HEK293 (cell line): ENCODE measurements at regions not wholly inside any gene's neighbourhood (a gene's known extent, or its start where the extent isn't known, plus 50 kb on each side); places are given as distances from the start of the nearest gene placed in this dataset.

ENCODE experiments used
- CTCF ChIA-PET: fragments of 350-600 bp; formaldehyde crosslinking; extraction: SDS; loops from one replicate; lab custom pipeline; 2021; ENCODE audit warnings: antibody characterized with exemption; lab: Yijun Ruan, JAX
- POLR2A ChIA-PET: fragments of 300-600 bp; formaldehyde crosslinking; extraction: SDS; loops from one replicate; lab custom pipeline; 2020; ENCODE audit warnings: antibody characterized with exemption, inconsistent platforms; lab: Yijun Ruan, JAX
- H3K27ac ChIP-seq: fragments of 200-500 bp; sonication (Bioruptor generic); 2 replicates; pipeline ENCODE4 v1.5.1; 2014; ENCODE audit warnings: low read depth, low read length, control low read depth, inconsistent platforms; ENCODE audit errors: extremely low read depth
- H3K36me3 ChIP-seq, 2 experiments: fragments of 200-500 bp in 1 of 2; sonication (Bioruptor generic) in 1 of 2; 1 replicate in 1 of 2; 2 replicates in 1 of 2; pipeline ENCODE4 v1.5.1; 2014 to 2017; ENCODE audit warnings: inconsistent platforms in 2 of 2, low read length in 2 of 2; ENCODE audit not compliant: control insufficient read depth in 2 of 2, insufficient read depth in 1 of 2
- H3K4me1 ChIP-seq: fragments of 200-500 bp; sonication (Bioruptor generic); 2 replicates; pipeline ENCODE4 v1.5.1; 2014; ENCODE audit warnings: mild to moderate bottlenecking, low read length, inconsistent platforms; ENCODE audit not compliant: control insufficient read depth, insufficient read depth
- H3K4me3 ChIP-seq: 2 replicates; pipeline ENCODE4 v1.5.1; 2011; ENCODE audit warnings: low read depth, mild to moderate bottlenecking, control low read depth, low read length, moderate library complexity
- H3K9me3 ChIP-seq: fragments of 200-500 bp; sonication (Bioruptor generic); 2 replicates; pipeline ENCODE4 v1.5.1; 2014; ENCODE audit warnings: low read depth, low read length, inconsistent platforms; ENCODE audit not compliant: control insufficient read depth, insufficient read depth
- MEIS1 ChIP-seq: sonication (generic); formaldehyde crosslinking; IDR thresholded peaks from 2 replicates; pipeline ENCODE4 v1.8.1; 2022; ENCODE audit warnings: missing genetic modification reagents, mild to moderate bottlenecking, borderline replicate concordance
- YY2 ChIP-seq: fragments of 450-650 bp; formaldehyde crosslinking; IDR thresholded peaks from 2 replicates; pipeline ENCODE4 v1.5.1; 2016; ENCODE audit warnings: missing biosample characterization, missing genetic modification characterization
- ZBTB49 ChIP-seq: fragments of 450-650 bp; formaldehyde crosslinking; IDR thresholded peaks from 2 replicates; pipeline ENCODE4 v1.5.1; 2016; ENCODE audit warnings: missing biosample characterization, missing genetic modification characterization, low read depth
- ZNF155 ChIP-seq: fragments of 450-650 bp; formaldehyde crosslinking; IDR thresholded peaks from 2 replicates; pipeline ENCODE4 v1.5.1; 2016; ENCODE audit warnings: missing biosample characterization, missing genetic modification characterization
- ZNF19 ChIP-seq: fragments of 450-650 bp; formaldehyde crosslinking; IDR thresholded peaks from 2 replicates; pipeline ENCODE4; 2016; ENCODE audit warnings: missing biosample characterization, missing genetic modification characterization, low read depth
- ZNF2 ChIP-seq: fragments of 450-650 bp; formaldehyde crosslinking; IDR thresholded peaks from 2 replicates; pipeline ENCODE4 v1.5.1; 2016; ENCODE audit warnings: missing biosample characterization, missing genetic modification characterization
- ZNF292 ChIP-seq: fragments of 450-650 bp; formaldehyde crosslinking; IDR thresholded peaks from 2 replicates; pipeline ENCODE4 v1.5.1; 2016; ENCODE audit warnings: low read depth, missing biosample characterization, missing genetic modification characterization, borderline replicate concordance
- ZNF645 ChIP-seq: fragments of 450-650 bp; formaldehyde crosslinking; IDR thresholded peaks from 2 replicates; pipeline ENCODE4; 2016; ENCODE audit warnings: missing biosample characterization, missing genetic modification characterization
- ZNF776 ChIP-seq: fragments of 450-650 bp; formaldehyde crosslinking; IDR thresholded peaks from 2 replicates; pipeline ENCODE4 v1.5.0; 2017; ENCODE audit warnings: missing biosample characterization, missing genetic modification characterization, borderline replicate concordance
- ZNF837 ChIP-seq: fragments of 450-650 bp; formaldehyde crosslinking; IDR thresholded peaks from 2 replicates; pipeline ENCODE4 v1.5.1; 2016; ENCODE audit warnings: missing biosample characterization, missing genetic modification characterization
- ZSCAN23 ChIP-seq: fragments of 450-650 bp; formaldehyde crosslinking; IDR thresholded peaks from 2 replicates; pipeline ENCODE4 v1.5.1; 2016; ENCODE audit warnings: missing biosample characterization, missing genetic modification characterization
- ZSCAN4 ChIP-seq: fragments of 450-650 bp; formaldehyde crosslinking; IDR thresholded peaks from 2 replicates; pipeline ENCODE4 v1.5.1; 2017; ENCODE audit warnings: missing biosample characterization, missing genetic modification characterization
- TF ChIP-seq, protein P1 (sequence below): fragments of 450-650 bp; formaldehyde crosslinking; IDR thresholded peaks from 2 replicates; pipeline ENCODE4 v1.5.1; 2016; ENCODE audit warnings: missing biosample characterization, missing genetic modification characterization, borderline replicate concordance
- TF ChIP-seq, protein P2 (sequence below): fragments of 450-650 bp; formaldehyde crosslinking; IDR thresholded peaks from 2 replicates; pipeline ENCODE4 v1.5.1; 2017; ENCODE audit warnings: missing biosample characterization, mild to moderate bottlenecking, missing genetic modification characterization, moderate library complexity
- TF ChIP-seq, protein P3 (sequence below): fragments of 450-650 bp; formaldehyde crosslinking; IDR thresholded peaks from 2 replicates; pipeline ENCODE4 v1.5.0; 2017; ENCODE audit warnings: missing biosample characterization, missing genetic modification characterization, borderline replicate concordance
- TF ChIP-seq, protein P4 (sequence below): fragments of 450-650 bp; formaldehyde crosslinking; IDR thresholded peaks from 2 replicates; pipeline ENCODE4 v1.5.1; 2016; ENCODE audit warnings: missing biosample characterization, missing genetic modification characterization

GRCh38 chr6:147861696-147862095 is 353.2 kb downstream of the SAMD5 start:
- Histone ChIP-seq H3K27ac (no peak overlapping the region), H3K4me3 (no peak overlapping the region), H3K36me3 (no peaks in the 10 kb centered on the region), H3K9me3 (no peaks in the 10 kb centered on the region)
- ChIA-PET POLR2A (no interaction called here), CTCF (interaction anchor here (0.7 kb wide), 1 partner anchor 316 kb away, joined by 4 read pairs; no protein-coding TSS in a partner anchor)
- TF ChIP-seq ZSCAN23 (tag by site-specific recombination) (no peak), ZBTB49 (tag by site-specific recombination) (no peak), ZSCAN4 (tag by site-specific recombination) (no peak), ZNF2 (tag by site-specific recombination) (no peak), ZNF645 (tag by site-specific recombination) (no peak), ZNF19 (no peak), ZNF776 (tag by site-specific recombination) (no peak), ZNF155 (tag by site-specific recombination) (no peak), YY2 (tag by site-specific recombination) (no peak), ZNF837 (tag by site-specific recombination) (no peak), MEIS1 (no peak), ZNF292 (tag by site-specific recombination) (no peak)
- TF ChIP-seq, protein P1, sequence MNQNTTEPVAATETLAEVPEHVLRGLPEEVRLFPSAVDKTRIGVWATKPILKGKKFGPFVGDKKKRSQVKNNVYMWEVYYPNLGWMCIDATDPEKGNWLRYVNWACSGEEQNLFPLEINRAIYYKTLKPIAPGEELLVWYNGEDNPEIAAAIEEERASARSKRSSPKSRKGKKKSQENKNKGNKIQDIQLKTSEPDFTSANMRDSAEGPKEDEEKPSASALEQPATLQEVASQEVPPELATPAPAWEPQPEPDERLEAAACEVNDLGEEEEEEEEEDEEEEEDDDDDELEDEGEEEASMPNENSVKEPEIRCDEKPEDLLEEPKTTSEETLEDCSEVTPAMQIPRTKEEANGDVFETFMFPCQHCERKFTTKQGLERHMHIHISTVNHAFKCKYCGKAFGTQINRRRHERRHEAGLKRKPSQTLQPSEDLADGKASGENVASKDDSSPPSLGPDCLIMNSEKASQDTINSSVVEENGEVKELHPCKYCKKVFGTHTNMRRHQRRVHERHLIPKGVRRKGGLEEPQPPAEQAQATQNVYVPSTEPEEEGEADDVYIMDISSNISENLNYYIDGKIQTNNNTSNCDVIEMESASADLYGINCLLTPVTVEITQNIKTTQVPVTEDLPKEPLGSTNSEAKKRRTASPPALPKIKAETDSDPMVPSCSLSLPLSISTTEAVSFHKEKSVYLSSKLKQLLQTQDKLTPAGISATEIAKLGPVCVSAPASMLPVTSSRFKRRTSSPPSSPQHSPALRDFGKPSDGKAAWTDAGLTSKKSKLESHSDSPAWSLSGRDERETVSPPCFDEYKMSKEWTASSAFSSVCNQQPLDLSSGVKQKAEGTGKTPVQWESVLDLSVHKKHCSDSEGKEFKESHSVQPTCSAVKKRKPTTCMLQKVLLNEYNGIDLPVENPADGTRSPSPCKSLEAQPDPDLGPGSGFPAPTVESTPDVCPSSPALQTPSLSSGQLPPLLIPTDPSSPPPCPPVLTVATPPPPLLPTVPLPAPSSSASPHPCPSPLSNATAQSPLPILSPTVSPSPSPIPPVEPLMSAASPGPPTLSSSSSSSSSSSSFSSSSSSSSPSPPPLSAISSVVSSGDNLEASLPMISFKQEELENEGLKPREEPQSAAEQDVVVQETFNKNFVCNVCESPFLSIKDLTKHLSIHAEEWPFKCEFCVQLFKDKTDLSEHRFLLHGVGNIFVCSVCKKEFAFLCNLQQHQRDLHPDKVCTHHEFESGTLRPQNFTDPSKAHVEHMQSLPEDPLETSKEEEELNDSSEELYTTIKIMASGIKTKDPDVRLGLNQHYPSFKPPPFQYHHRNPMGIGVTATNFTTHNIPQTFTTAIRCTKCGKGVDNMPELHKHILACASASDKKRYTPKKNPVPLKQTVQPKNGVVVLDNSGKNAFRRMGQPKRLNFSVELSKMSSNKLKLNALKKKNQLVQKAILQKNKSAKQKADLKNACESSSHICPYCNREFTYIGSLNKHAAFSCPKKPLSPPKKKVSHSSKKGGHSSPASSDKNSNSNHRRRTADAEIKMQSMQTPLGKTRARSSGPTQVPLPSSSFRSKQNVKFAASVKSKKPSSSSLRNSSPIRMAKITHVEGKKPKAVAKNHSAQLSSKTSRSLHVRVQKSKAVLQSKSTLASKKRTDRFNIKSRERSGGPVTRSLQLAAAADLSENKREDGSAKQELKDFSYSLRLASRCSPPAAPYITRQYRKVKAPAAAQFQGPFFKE (tag by site-specific recombination): no peak
- TF ChIP-seq, protein P2, sequence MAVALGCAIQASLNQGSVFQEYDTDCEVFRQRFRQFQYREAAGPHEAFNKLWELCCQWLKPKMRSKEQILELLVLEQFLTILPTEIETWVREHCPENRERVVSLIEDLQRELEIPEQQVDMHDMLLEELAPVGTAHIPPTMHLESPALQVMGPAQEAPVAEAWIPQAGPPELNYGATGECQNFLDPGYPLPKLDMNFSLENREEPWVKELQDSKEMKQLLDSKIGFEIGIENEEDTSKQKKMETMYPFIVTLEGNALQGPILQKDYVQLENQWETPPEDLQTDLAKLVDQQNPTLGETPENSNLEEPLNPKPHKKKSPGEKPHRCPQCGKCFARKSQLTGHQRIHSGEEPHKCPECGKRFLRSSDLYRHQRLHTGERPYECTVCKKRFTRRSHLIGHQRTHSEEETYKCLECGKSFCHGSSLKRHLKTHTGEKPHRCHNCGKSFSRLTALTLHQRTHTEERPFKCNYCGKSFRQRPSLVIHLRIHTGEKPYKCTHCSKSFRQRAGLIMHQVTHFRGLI (tag by site-specific recombination): no peak
- TF ChIP-seq, protein P3, sequence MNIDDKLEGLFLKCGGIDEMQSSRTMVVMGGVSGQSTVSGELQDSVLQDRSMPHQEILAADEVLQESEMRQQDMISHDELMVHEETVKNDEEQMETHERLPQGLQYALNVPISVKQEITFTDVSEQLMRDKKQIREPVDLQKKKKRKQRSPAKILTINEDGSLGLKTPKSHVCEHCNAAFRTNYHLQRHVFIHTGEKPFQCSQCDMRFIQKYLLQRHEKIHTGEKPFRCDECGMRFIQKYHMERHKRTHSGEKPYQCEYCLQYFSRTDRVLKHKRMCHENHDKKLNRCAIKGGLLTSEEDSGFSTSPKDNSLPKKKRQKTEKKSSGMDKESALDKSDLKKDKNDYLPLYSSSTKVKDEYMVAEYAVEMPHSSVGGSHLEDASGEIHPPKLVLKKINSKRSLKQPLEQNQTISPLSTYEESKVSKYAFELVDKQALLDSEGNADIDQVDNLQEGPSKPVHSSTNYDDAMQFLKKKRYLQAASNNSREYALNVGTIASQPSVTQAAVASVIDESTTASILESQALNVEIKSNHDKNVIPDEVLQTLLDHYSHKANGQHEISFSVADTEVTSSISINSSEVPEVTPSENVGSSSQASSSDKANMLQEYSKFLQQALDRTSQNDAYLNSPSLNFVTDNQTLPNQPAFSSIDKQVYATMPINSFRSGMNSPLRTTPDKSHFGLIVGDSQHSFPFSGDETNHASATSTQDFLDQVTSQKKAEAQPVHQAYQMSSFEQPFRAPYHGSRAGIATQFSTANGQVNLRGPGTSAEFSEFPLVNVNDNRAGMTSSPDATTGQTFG (tag by site-specific recombination): no peak
- TF ChIP-seq, protein P4, sequence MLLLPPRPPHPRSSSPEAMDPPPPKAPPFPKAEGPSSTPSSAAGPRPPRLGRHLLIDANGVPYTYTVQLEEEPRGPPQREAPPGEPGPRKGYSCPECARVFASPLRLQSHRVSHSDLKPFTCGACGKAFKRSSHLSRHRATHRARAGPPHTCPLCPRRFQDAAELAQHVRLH (tag by site-specific recombination): no peak
- TF ChIP-seq, all 188 proteins: peak for 0
- H3K4me1 ChIP-seq: no peaks in the 10 kb centered on the region
